ENCODE measurements at regions not wholly inside any gene's neighbourhood (a gene's known extent, or its start where the extent isn't known, plus 50 kb on each side); places are given as distances from the start of the nearest gene placed in this dataset.

DNA sequence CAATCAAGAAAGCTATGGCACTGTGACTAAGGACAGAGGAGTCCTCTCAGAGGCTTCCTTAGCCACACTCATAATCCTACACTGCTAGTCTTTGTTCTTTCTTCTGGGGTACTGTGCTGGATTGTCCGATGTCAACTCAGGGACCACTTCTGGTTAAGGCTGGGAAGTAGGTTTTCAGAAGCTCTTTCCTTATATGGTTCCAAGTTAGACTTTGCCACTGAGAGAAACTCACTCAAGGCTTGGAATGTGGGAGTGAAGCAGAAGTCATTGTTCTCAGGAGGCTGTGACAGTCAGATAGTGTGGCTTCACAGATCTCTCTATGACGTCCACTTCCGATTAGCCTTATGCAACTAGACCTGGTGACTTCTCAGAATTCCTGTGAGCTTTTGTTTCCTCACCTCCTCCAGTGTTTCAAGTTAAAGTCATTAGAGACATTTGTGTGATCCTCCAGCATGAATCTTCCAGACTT is 317.3 kb upstream of the F9 start:
- ATAC-seq (no peak), DNase-seq (no peak)
- WGBS, 2 donors: 33 to 38% methylated on average over 3 of the region's 3 CpGs
- Histone ChIP-seq H3K4me1 (no peaks in the 10 kb centered on the region), H3K4me3 (no peak overlapping the region), H3K9me3 (no peaks in the 10 kb centered on the region), H3K27ac (no peak overlapping the region), H3K27me3 (no peaks in the 10 kb centered on the region), H3K36me3 (replicated peaks in 1 of 2; ENCODE audit: insufficient read depth in 1 of 2, low read depth in 2 of 2) (no peaks in the 10 kb centered on the region)
- intact Hi-C loops (cut with DNase I): no loop called here
- TF ChIP-seq, protein P1, sequence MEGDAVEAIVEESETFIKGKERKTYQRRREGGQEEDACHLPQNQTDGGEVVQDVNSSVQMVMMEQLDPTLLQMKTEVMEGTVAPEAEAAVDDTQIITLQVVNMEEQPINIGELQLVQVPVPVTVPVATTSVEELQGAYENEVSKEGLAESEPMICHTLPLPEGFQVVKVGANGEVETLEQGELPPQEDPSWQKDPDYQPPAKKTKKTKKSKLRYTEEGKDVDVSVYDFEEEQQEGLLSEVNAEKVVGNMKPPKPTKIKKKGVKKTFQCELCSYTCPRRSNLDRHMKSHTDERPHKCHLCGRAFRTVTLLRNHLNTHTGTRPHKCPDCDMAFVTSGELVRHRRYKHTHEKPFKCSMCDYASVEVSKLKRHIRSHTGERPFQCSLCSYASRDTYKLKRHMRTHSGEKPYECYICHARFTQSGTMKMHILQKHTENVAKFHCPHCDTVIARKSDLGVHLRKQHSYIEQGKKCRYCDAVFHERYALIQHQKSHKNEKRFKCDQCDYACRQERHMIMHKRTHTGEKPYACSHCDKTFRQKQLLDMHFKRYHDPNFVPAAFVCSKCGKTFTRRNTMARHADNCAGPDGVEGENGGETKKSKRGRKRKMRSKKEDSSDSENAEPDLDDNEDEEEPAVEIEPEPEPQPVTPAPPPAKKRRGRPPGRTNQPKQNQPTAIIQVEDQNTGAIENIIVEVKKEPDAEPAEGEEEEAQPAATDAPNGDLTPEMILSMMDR (IDR thresholded peaks at IDR 0.05): no peak
- TF ChIP-seq POLR2A (IDR thresholded peaks at IDR 0.05): no peak

DNA sequence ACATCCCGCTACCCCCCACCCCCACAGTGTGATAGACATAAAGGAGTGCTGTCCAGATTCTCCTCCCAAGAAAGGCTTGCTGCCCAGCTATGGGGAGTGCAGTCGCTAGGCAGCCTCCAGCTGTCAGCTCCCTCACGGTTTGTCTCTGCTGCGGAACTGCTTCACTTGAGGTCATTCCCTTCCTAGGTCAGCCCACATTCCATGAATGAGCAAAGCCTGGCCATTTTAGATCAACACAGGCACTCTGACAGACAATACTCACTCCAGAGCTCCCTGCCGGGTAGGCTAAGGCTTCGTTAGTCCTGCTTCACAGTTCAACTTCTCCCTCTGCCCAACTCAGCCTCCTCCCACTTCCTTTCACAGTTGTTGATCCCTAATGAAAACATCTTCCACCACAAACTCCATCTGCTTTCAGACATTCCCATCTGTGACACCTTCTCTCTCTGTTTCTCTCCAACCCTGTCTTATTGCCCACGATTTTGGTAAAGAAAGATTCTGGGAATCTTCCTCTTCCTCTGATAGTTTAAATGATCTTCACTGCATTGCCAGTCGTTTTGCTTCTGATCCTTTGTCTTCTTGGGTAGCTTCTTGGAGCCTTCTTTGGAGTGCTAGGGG is 318.9 kb upstream of the F9 start:
- ATAC-seq (no peak), DNase-seq (no peak)
- H3K4me1 ChIP-seq: no peaks in the 10 kb centered on the region
- intact Hi-C loops (cut with DNase I): no loop called here
- no peaks in the 10 kb centered on the region for H3K36me3 ChIP-seq (replicated peaks in 1 of 2; ENCODE audit: insufficient read depth in 1 of 2, low read depth in 2 of 2)
- no peaks in the 10 kb centered on the region for H3K9me3 ChIP-seq
- H3K27ac ChIP-seq: no peak overlapping the region
- no peak overlapping the region for H3K4me3 ChIP-seq
- 19 to 22% methylated on average over 7 to 8 of the region's 8 CpGs for WGBS, 2 donors
- TF ChIP-seq, protein P1 (IDR thresholded peaks at IDR 0.05): no peak
- no peak for TF ChIP-seq POLR2A (IDR thresholded peaks at IDR 0.05)
- H3K27me3 ChIP-seq: no peaks in the 10 kb centered on the region

DNA sequence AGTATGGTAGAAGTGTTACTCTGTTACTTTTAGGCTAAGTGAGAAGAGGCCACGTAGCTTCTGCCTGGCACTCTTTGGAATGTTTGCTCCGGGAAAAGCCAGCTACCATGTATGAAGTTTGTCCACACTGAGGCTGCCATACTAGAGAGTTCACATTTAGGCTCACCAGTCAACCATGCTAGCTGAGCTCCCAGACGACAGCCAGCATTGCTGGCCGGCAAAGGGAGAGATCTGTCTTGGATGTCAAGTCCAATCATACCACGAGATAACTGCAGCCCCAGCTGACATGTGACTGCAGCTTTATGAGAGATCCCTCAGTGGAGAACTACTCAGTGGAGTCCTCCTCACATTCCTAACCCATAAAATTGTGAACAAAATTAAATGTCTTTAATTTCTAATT is 321.2 kb upstream of the F9 start:
- intact Hi-C loops (cut with DNase I): no loop called here
- WGBS, 2 donors: 53 to 60% methylated on average over 5 of the region's 5 CpGs

DNA sequence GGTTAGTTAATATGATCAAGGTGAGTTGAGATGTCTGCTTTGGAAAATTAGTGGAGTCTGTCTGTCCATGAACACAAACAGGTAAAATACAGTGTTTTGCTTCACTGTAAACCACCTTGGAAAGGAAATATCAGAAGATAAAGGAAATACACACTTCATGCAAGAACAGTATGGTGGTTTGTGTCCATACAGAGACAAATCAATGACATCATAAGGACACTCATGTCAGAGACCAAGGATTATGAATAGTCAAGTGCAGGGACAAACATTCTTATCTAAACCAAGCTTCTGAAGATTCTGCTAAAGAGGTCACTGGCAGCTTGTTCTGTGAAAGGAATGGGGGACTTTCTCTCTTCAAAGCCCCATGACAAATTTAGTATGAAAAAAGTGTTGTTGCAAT is 322.9 kb upstream of the F9 start:
- intact Hi-C loops (cut with DNase I): no loop called here
- no peak overlapping the region for H3K27ac ChIP-seq
- ATAC-seq (no peak), DNase-seq (no peak)
- no peak overlapping the region for H3K4me3 ChIP-seq
- no peaks in the 10 kb centered on the region for H3K4me1 ChIP-seq
- H3K36me3 ChIP-seq (replicated peaks in 1 of 2; ENCODE audit: insufficient read depth in 1 of 2, low read depth in 2 of 2): no peaks in the 10 kb centered on the region
- H3K9me3 ChIP-seq: no peaks in the 10 kb centered on the region
- no peak for TF ChIP-seq POLR2A (IDR thresholded peaks at IDR 0.05)
- TF ChIP-seq, protein P1 (IDR thresholded peaks at IDR 0.05): no peak
- H3K27me3 ChIP-seq: no peaks in the 10 kb centered on the region

More for the DNA sequence above, 321.2 kb upstream of the F9 start:
- DNase-seq (no peak), ATAC-seq (no peak)
- Histone ChIP-seq H3K4me3 (no peak overlapping the region), H3K36me3 (replicated peaks in 1 of 2; ENCODE audit: insufficient read depth in 1 of 2, low read depth in 2 of 2) (no peaks in the 10 kb centered on the region), H3K9me3 (no peaks in the 10 kb centered on the region), H3K27ac (no peak overlapping the region), H3K4me1 (no peaks in the 10 kb centered on the region), H3K27me3 (no peaks in the 10 kb centered on the region)
- TF ChIP-seq, protein P1 (IDR thresholded peaks at IDR 0.05): no peak

DNA sequence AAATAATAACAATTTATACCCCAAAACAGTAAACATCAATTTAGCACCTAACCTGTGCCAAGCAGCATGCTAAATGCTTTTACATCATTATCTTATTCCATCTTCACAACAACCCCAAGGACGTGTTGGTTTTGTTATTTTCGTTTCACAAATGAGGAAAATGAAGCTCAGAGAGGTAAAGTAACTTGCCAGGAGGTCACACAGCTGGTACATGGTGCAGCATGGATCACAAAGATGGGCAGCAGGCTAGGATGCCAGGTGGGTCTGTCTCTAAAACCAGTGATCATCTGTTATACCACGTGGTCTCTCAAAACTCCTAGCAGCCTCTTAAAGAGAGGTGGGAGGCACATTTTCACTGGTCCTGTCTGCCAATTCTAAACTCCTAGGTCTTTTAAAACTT is 323.6 kb upstream of the F9 start:
- no peak overlapping the region for H3K27ac ChIP-seq
- ATAC-seq (no peak), DNase-seq (no peak)
- H3K36me3 ChIP-seq (replicated peaks in 1 of 2; ENCODE audit: insufficient read depth in 1 of 2, low read depth in 2 of 2): no peaks in the 10 kb centered on the region
- TF ChIP-seq POLR2A (IDR thresholded peaks at IDR 0.05): no peak
- TF ChIP-seq, protein P1 (IDR thresholded peaks at IDR 0.05): no peak
- no peaks in the 10 kb centered on the region for H3K27me3 ChIP-seq
- WGBS, 2 donors: 10 to 26% methylated on average over 2 to 3 of the region's 3 CpGs
- intact Hi-C loops (cut with DNase I): no loop called here
- H3K9me3 ChIP-seq: no peaks in the 10 kb centered on the region
- H3K4me1 ChIP-seq: no peaks in the 10 kb centered on the region
- H3K4me3 ChIP-seq: no peak overlapping the region
